Hepatocyte (in vitro differentiated cells): ENCODE measurements at regions not wholly inside any gene's neighbourhood (a gene's known extent, or its start where the extent isn't known, plus 50 kb on each side); places are given as distances from the start of the nearest gene placed in this dataset.

Source experiments
- EZH2phosphoT487 ChIP-seq: fragments of 200-600 bp; sonication (generic); IDR thresholded peaks from one replicate; pipeline ENCODE4 v1.6.1; 2018; ENCODE audit warnings: antibody characterized with exemption, mild to moderate bottlenecking, low read depth, moderate library complexity; ENCODE audit not compliant: unreplicated experiment, severe bottlenecking
- TF ChIP-seq, protein P1 (sequence below): fragments of 200-600 bp; sonication (generic); IDR thresholded peaks from 2 replicates; pipeline ENCODE4 v1.5.1; 2016; ENCODE audit warnings: antibody characterized with exemption, mild to moderate bottlenecking; ENCODE audit not compliant: poor library complexity

DNA sequence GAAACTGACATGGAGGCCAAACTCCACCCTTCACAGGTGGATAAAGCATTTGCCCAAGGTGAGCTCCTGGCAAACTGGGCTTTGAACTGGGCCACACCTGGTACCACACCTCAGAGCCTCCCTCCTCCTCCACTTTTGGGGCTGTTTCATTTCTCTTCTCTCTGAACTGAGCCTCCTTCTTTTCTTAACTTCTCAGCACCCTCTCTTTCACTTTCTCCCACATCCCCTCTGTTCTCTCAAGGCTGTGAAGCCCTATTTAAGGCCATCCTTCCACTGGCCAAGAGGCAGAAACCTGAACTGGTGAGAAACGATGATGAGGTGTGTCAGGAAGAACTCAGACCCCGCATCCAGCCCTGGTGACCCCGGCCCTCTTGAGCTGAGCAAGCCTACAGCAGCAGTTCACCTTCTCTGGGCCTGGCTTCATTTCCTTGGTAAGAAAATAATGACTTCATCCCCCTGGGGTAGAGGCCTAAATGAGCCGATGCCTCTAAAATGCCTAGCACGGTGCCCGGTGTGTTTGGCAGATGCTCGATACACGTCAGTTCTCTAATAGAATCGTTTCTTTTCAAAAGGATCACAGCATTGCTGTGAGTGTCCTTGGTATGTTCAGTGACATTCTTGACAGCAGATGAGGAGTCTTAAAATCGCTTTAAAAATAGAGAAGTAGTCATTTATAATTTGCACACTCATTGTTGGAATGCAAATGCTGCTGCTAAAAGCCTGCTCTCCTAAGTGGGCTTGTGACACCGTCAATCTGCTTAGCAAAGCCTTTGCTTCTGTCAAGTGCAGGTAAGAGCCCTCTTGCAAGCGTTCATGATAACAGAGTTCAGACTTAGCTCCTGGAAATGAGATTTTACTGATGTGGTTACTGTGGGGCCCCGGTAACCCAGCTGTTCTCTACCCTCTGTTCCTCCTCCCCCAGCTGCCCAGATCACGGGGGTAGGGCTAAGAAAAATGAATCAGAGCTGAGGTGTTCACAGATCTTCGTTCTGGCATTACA, 97.7 kb upstream of the ATP2B2 start:
- TF ChIP-seq, protein P1, sequence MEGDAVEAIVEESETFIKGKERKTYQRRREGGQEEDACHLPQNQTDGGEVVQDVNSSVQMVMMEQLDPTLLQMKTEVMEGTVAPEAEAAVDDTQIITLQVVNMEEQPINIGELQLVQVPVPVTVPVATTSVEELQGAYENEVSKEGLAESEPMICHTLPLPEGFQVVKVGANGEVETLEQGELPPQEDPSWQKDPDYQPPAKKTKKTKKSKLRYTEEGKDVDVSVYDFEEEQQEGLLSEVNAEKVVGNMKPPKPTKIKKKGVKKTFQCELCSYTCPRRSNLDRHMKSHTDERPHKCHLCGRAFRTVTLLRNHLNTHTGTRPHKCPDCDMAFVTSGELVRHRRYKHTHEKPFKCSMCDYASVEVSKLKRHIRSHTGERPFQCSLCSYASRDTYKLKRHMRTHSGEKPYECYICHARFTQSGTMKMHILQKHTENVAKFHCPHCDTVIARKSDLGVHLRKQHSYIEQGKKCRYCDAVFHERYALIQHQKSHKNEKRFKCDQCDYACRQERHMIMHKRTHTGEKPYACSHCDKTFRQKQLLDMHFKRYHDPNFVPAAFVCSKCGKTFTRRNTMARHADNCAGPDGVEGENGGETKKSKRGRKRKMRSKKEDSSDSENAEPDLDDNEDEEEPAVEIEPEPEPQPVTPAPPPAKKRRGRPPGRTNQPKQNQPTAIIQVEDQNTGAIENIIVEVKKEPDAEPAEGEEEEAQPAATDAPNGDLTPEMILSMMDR, result no peak
- TF ChIP-seq EZH2phosphoT487, result no peak
